ENCODE measurements at regions not wholly inside any gene's neighbourhood (a gene's known extent, or its start where the extent isn't known, plus 50 kb on each side); places are given as distances from the start of the nearest gene placed in this dataset.

- no peak for ATAC-seq
- TF ChIP-seq ISL1 (CRISPR knock-in tag; IDR thresholded peaks at IDR 0.05) (no peak), ESRRG (CRISPR knock-in tag; IDR thresholded peaks at IDR 0.05) (no peak)
These were observed 62.8 kb upstream of the LRRC1 start for GRCh38 chr6:53731866-53732636.

GRCh38 chr6:53730767-53731166 is 64.0 kb upstream of the LRRC1 start:
- no peak for TF ChIP-seq CREB5 (CRISPR knock-in tag; IDR thresholded peaks at IDR 0.05; ENCODE audit: low read depth)
- no peak for TF ChIP-seq TSHZ2 (CRISPR knock-in tag; IDR thresholded peaks at IDR 0.05)
- no peak for TF ChIP-seq ZNF70 (CRISPR knock-in tag; IDR thresholded peaks at IDR 0.05)
- TF ChIP-seq RARB (CRISPR knock-in tag; IDR thresholded peaks at IDR 0.05), result no peak
- TF ChIP-seq ARNTL (CRISPR knock-in tag; IDR thresholded peaks at IDR 0.05; ENCODE audit: borderline replicate concordance, low read depth), result no peak
- TF ChIP-seq ISL1 (CRISPR knock-in tag; IDR thresholded peaks at IDR 0.05), result no peak
- TF ChIP-seq ZFP30 (CRISPR knock-in tag; IDR thresholded peaks at IDR 0.05), result no peak
- no peak for TF ChIP-seq POU6F1 (CRISPR knock-in tag; IDR thresholded peaks at IDR 0.05; ENCODE audit: borderline replicate concordance, low read depth)
- no peak for TF ChIP-seq ESRRG (CRISPR knock-in tag; IDR thresholded peaks at IDR 0.05)
- no peak for TF ChIP-seq ZC3H10 (CRISPR knock-in tag; IDR thresholded peaks at IDR 0.05)
- TF ChIP-seq BACH2 (CRISPR knock-in tag; IDR thresholded peaks at IDR 0.05; ENCODE audit: borderline replicate concordance), result no peak
- no peak for TF ChIP-seq ZNF8 (CRISPR knock-in tag; IDR thresholded peaks at IDR 0.05)
- no peak for ATAC-seq

GRCh38 chr6:53728570-53729194 is 63.1 kb upstream of the KLHL31 start:
- ATAC-seq, result peak; percentile 74
- TF ChIP-seq PPARA (CRISPR knock-in tag; IDR thresholded peaks at IDR 0.05; ENCODE audit: borderline replicate concordance), result no peak
- TF ChIP-seq OSR1 (CRISPR knock-in tag; IDR thresholded peaks at IDR 0.05), result no peak
- no peak for TF ChIP-seq RARB (CRISPR knock-in tag; IDR thresholded peaks at IDR 0.05)
- no peak for TF ChIP-seq ISL1 (CRISPR knock-in tag; IDR thresholded peaks at IDR 0.05)
- no peak for TF ChIP-seq ARNTL (CRISPR knock-in tag; IDR thresholded peaks at IDR 0.05; ENCODE audit: borderline replicate concordance, low read depth)
- no peak for TF ChIP-seq ZNF70 (CRISPR knock-in tag; IDR thresholded peaks at IDR 0.05)
- no peak for TF ChIP-seq CSRNP3 (CRISPR knock-in tag; IDR thresholded peaks at IDR 0.05)
- TF ChIP-seq PATZ1 (CRISPR knock-in tag; IDR thresholded peaks at IDR 0.05; ENCODE audit: borderline replicate concordance), result no peak
- no peak for TF ChIP-seq CREB5 (CRISPR knock-in tag; IDR thresholded peaks at IDR 0.05; ENCODE audit: low read depth)
- no peak for TF ChIP-seq TOX (CRISPR knock-in tag; IDR thresholded peaks at IDR 0.05; ENCODE audit: borderline replicate concordance)
- no peak for TF ChIP-seq ZFP30 (CRISPR knock-in tag; IDR thresholded peaks at IDR 0.05)
- TF ChIP-seq ESRRG (CRISPR knock-in tag; IDR thresholded peaks at IDR 0.05), result no peak
- no peak for TF ChIP-seq GLIS3 (CRISPR knock-in tag; IDR thresholded peaks at IDR 0.05)
- TF ChIP-seq ZNF8 (CRISPR knock-in tag; IDR thresholded peaks at IDR 0.05), result no peak
- no peak for TF ChIP-seq TCF4 (CRISPR knock-in tag; IDR thresholded peaks at IDR 0.05; ENCODE audit: borderline replicate concordance)
